ENCODE measurements at regions not wholly inside any gene's neighbourhood (a gene's known extent, or its start where the extent isn't known, plus 50 kb on each side); places are given as distances from the start of the nearest gene placed in this dataset.
"Not testable (repeated sequence)": the region's sequence is repeated elsewhere in the genome, so short reads cannot be mapped to it uniquely, and the experiment has no call there.

GRCh38 chr22:47351836-47352579 is 589.6 kb downstream of the TBC1D22A start:
- Histone ChIP-seq H2AFZ (ENCODE audit: low read length) (no peak overlapping the region), H3K4me3 (ENCODE audit: low read length) (no peak overlapping the region), H3K27ac (ENCODE audit: low read length) (no peak overlapping the region), H3K9me2 (replicated peaks; ENCODE audit: low read length) (no peaks in the 10 kb centered on the region), H3K9me3 (ENCODE audit: low read length) (no peaks in the 10 kb centered on the region), H4K20me1 (ENCODE audit: low read length) (no peaks in the 10 kb centered on the region), H3K9ac (ENCODE audit: low read length) (no peak overlapping the region), H3F3A (ENCODE audit: low read length, unreplicated experiment) (no peaks in the 10 kb centered on the region), H3K4me1 (ENCODE audit: insufficient read depth, low read length) (no peaks in the 10 kb centered on the region), H3K27me3 (ENCODE audit: low read length) (no peaks in the 10 kb centered on the region), H3K4me2 (ENCODE audit: low read length) (no peak overlapping the region), H3K36me3 (ENCODE audit: low read depth, low read length) (no peaks in the 10 kb centered on the region), H3K79me2 (ENCODE audit: low read length) (no peaks in the 10 kb centered on the region)
- ATAC-seq (no peak), DNase-seq (no peak)
- POLR2A ChIA-PET (ENCODE audit: unreplicated experiment), result no interaction called here
- CTCF ChIA-PET, result no interaction called here
- TF ChIP-seq CTCF (conservative IDR thresholded peaks at IDR 0.05; ENCODE audit: low read depth, low read length) (no peak), EZH2phosphoT487 (IDR thresholded peaks at IDR 0.05; ENCODE audit: borderline replicate concordance, low read length) (no peak), EZH2 (IDR thresholded peaks at IDR 0.05; ENCODE audit: low read length, unreplicated experiment) (no peak)
- intact Hi-C loops (cut with micrococcal nuclease), result no loop called here
- BruUV-seq (replicated peaks), result no TSS peak

GRCh38 chr22:47346287-47346686 is 583.8 kb downstream of the TBC1D22A start:
- H3K27ac ChIP-seq (ENCODE audit: low read length); DNase-seq; H3K36me3 ChIP-seq (ENCODE audit: low read depth, low read length); H3F3A ChIP-seq (ENCODE audit: low read length, unreplicated experiment); ATAC-seq; BruUV-seq (replicated peaks); H3K4me3 ChIP-seq (ENCODE audit: low read length); H3K4me1 ChIP-seq (ENCODE audit: insufficient read depth, low read length); H3K9ac ChIP-seq (ENCODE audit: low read length); POLR2A ChIA-PET (ENCODE audit: unreplicated experiment); H3K9me2 ChIP-seq (replicated peaks; ENCODE audit: low read length); H3K27me3 ChIP-seq (ENCODE audit: low read length); H2AFZ ChIP-seq (ENCODE audit: low read length); H4K20me1 ChIP-seq (ENCODE audit: low read length); intact Hi-C loops (cut with micrococcal nuclease); H3K79me2 ChIP-seq (ENCODE audit: low read length); H3K9me3 ChIP-seq (ENCODE audit: low read length); H3K4me2 ChIP-seq (ENCODE audit: low read length); CTCF ChIA-PET: not testable (repeated sequence)

GRCh38 chr22:47345025-47345424 is 582.6 kb downstream of the TBC1D22A start:
- intact Hi-C loops (cut with micrococcal nuclease), result no loop called here
- Histone ChIP-seq H3K27me3 (ENCODE audit: low read length) (no peaks in the 10 kb centered on the region), H4K20me1 (ENCODE audit: low read length) (no peaks in the 10 kb centered on the region), H3K9me3 (ENCODE audit: low read length) (no peaks in the 10 kb centered on the region), H3K27ac (ENCODE audit: low read length) (no peak overlapping the region), H3K79me2 (ENCODE audit: low read length) (no peaks in the 10 kb centered on the region), H3K4me1 (ENCODE audit: insufficient read depth, low read length) (no peaks in the 10 kb centered on the region), H3K36me3 (ENCODE audit: low read depth, low read length) (no peaks in the 10 kb centered on the region), H3K9me2 (replicated peaks; ENCODE audit: low read length) (no peaks in the 10 kb centered on the region), H3K9ac (ENCODE audit: low read length) (no peak overlapping the region), H3F3A (ENCODE audit: low read length, unreplicated experiment) (no peaks in the 10 kb centered on the region), H2AFZ (ENCODE audit: low read length) (no peak overlapping the region), H3K4me2 (ENCODE audit: low read length) (no peak overlapping the region), H3K4me3 (ENCODE audit: low read length) (no peak overlapping the region)
- POLR2A ChIA-PET (ENCODE audit: unreplicated experiment), result no interaction called here
- CTCF ChIA-PET, result no interaction called here
- no peak for TF ChIP-seq EZH2 (IDR thresholded peaks at IDR 0.05; ENCODE audit: low read length, unreplicated experiment)
- no peak for TF ChIP-seq EZH2phosphoT487 (IDR thresholded peaks at IDR 0.05; ENCODE audit: borderline replicate concordance, low read length)
- TF ChIP-seq CTCF (conservative IDR thresholded peaks at IDR 0.05; ENCODE audit: low read depth, low read length), result no peak
- no peak for DNase-seq
- BruUV-seq (replicated peaks), result no TSS peak
- ATAC-seq, result no peak

Measured in PC-3 (cell line).